GM13976 (cell line): ENCODE measurements at regions not wholly inside any gene's neighbourhood (a gene's known extent, or its start where the extent isn't known, plus 50 kb on each side); places are given as distances from the start of the nearest gene placed in this dataset.

Experiments
- DNase-seq: peaks from one replicate; pipeline ENCODE4 v3.0.0; 2012; ENCODE audit warnings: low spot score
- CTCF ChIP-seq: IDR thresholded peaks from 2 replicates; pipeline ENCODE4 v1.5.1; 2012; ENCODE audit warnings: borderline replicate concordance, mild to moderate bottlenecking; ENCODE audit not compliant: insufficient read depth; ENCODE audit errors: extremely low read depth, missing control alignments, control extremely low read depth
- in situ Hi-C: fragments of 300-500 bp; cut with MboI; formaldehyde crosslinking; loops from one replicate; pipeline ENCODE4 v1.12.0; 2022; ENCODE audit warnings: low sequenced_read_pairs, mixed read lengths, inconsistent platforms; ENCODE audit not compliant: unreplicated experiment

- no peak for TF ChIP-seq CTCF
- in situ Hi-C loops: no loop called here
- DNase-seq: no peak
Measured at GRCh38 chr9:18056269-18056992, 417.5 kb upstream of the ADAMTSL1 start.

DNA sequence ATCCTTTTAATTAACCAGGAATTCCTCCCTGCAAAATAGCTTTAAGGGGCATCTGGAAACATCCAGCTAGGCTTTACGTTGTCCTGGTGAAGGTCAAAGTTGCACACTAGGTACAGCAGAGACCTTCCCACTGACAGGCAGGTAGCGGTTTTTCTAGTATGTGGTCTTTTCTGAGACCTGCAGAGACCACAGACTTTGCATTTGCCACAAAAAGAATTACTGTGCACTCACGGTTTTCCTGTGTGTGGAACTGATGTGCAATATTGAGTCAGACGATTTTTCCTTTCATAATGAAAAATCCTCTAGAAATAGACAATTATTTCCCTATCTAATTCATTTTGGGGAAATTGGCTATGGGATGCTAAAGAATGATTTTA is 417.0 kb upstream of the ADAMTSL1 start:
- TF ChIP-seq CTCF: no peak
- no peak for DNase-seq
- in situ Hi-C loops: no loop called here

DNA sequence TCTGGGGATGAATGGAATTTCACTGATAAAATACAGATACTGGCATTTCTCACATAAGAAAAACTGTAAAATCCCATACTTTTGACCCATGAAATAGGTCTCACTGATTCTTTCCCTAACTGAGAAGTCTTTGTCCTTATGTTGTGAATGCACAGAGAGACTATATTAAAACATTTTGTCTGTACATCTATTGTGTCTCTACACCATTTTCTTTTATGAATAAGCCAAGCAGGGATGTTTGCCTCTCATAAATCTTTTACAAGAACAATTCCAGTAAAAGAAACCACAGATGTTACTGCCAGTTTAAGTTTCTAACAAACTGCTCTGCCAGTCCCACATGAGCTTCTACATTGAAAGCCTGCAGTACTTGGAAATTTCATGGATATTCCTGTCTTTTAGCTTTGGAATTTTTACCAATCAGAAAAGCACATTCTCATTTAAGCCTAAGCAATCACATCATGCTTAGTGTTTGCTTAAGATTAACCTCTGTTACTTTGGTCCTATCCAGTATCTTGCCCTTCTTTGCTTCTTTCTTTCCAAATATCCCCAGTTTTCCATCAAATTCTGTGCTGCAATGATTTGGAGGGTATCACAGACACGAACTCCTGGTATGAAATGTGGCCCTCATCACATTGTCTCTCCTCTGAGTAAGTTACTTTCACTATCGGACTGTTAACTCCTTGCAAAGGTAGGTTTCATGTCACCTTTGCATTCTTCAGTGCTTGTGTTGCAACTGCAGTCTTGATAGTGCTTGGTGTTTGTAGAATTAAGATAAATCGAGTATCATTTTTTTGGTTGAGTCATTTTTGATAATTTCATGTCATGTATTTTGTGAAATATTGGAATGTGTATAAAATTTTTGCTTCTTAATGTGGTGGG is 415.1 kb upstream of the ADAMTSL1 start:
- no peak for DNase-seq
- in situ Hi-C loops: no loop called here
- TF ChIP-seq CTCF: no peak

GRCh38 chr9:18059447-18059846 is 414.5 kb upstream of the ADAMTSL1 start:
- TF ChIP-seq CTCF: no peak
- in situ Hi-C loops: no loop called here
- no peak for DNase-seq

- no peak for TF ChIP-seq CTCF
- in situ Hi-C loops: no loop called here
- DNase-seq: no peak
Measured at GRCh38 chr9:18060269-18060934, 413.6 kb upstream of the ADAMTSL1 start.

- no peak for DNase-seq
- TF ChIP-seq CTCF: no peak
- in situ Hi-C loops: no loop called here
Measured at GRCh38 chr9:18061332-18061731, 412.6 kb upstream of the ADAMTSL1 start.
